Neuron (in vitro differentiated cells): ENCODE measurements at regions not wholly inside any gene's neighbourhood (a gene's known extent, or its start where the extent isn't known, plus 50 kb on each side); places are given as distances from the start of the nearest gene placed in this dataset.
"Not testable (repeated sequence)": the region's sequence is repeated elsewhere in the genome, so short reads cannot be mapped to it uniquely, and the experiment has no call there.

Experiments
- H2AFZ ChIP-seq: one replicate; pipeline ENCODE4 v1.6.1; 2013; ENCODE audit warnings: low read depth, mild to moderate bottlenecking, inconsistent platforms, low read length, moderate library complexity
- H3K27me3 ChIP-seq: one replicate; pipeline ENCODE4 v1.6.1; 2013; ENCODE audit warnings: low read length; ENCODE audit not compliant: insufficient read depth
- H3K36me3 ChIP-seq: one replicate; pipeline ENCODE4 v1.6.1; 2013; ENCODE audit warnings: low read length; ENCODE audit not compliant: insufficient read depth
- H3K4me1 ChIP-seq: one replicate; pipeline ENCODE4 v1.6.1; 2013; ENCODE audit warnings: low read length; ENCODE audit not compliant: insufficient read depth
- H3K4me3 ChIP-seq: 2 replicates; pipeline ENCODE4 v1.5.1; 2013; ENCODE audit warnings: mild to moderate bottlenecking, low read length, moderate library complexity
- H3K9me3 ChIP-seq: one replicate; pipeline ENCODE4 v1.6.1; 2013; ENCODE audit warnings: low read length

GRCh38 chr12:3417937-3418462 lies 73.0 kb upstream of the PRMT8 start:
- Histone ChIP-seq H3K4me3 (no peak overlapping the region), H3K27me3 (peaks cover 3% of the 10 kb centered on the region), H3K36me3 (no peaks in the 10 kb centered on the region), H3K9me3 (peaks cover 3% of the 10 kb centered on the region), H2AFZ (no peak overlapping the region), H3K4me1 (no peaks in the 10 kb centered on the region)

- Histone ChIP-seq H3K27me3 (peaks cover 3% of the 10 kb centered on the region), H2AFZ (no peak overlapping the region), H3K9me3 (peaks cover 3% of the 10 kb centered on the region), H3K36me3 (no peaks in the 10 kb centered on the region), H3K4me1 (no peaks in the 10 kb centered on the region), H3K4me3 (no peak overlapping the region)
These were observed 72.2 kb upstream of the PRMT8 start for GRCh38 chr12:3418609-3419390.

- Histone ChIP-seq H3K27me3 (peaks cover 3% of the 10 kb centered on the region), H3K9me3 (peaks cover 3% of the 10 kb centered on the region), H3K4me3 (no peak overlapping the region), H2AFZ (no peak overlapping the region), H3K4me1 (no peaks in the 10 kb centered on the region), H3K36me3 (no peaks in the 10 kb centered on the region)
These were observed 71.4 kb upstream of the PRMT8 start for GRCh38 chr12:3419558-3419957.

- Histone ChIP-seq H3K36me3 (no peaks in the 10 kb centered on the region), H3K4me1 (no peaks in the 10 kb centered on the region), H2AFZ (no peak overlapping the region), H3K27me3 (peaks cover 3% of the 10 kb centered on the region), H3K4me3 (no peak overlapping the region), H3K9me3 (no peaks in the 10 kb centered on the region)
These were observed 70.3 kb upstream of the PRMT8 start for GRCh38 chr12:3420693-3421092.

- Histone ChIP-seq H3K36me3 (no peaks in the 10 kb centered on the region), H3K4me1 (no peaks in the 10 kb centered on the region), H2AFZ (no peak overlapping the region), H3K27me3 (peaks cover 3% of the 10 kb centered on the region), H3K4me3 (no peak overlapping the region), H3K9me3 (no peaks in the 10 kb centered on the region)
These were observed 69.6 kb upstream of the PRMT8 start for GRCh38 chr12:3421191-3421978.

- H3K27me3 ChIP-seq, H3K4me1 ChIP-seq, H2AFZ ChIP-seq, H3K36me3 ChIP-seq, H3K4me3 ChIP-seq, H3K9me3 ChIP-seq: not testable (repeated sequence)
These were observed 66.2 kb upstream of the PRMT8 start for GRCh38 chr12:3424796-3425195.

- H2AFZ ChIP-seq = no peak overlapping the region
- H3K4me3 ChIP-seq = no peak overlapping the region
- no peaks in the 10 kb centered on the region for H3K4me1 ChIP-seq
- H3K36me3 ChIP-seq = no peaks in the 10 kb centered on the region
- no peaks in the 10 kb centered on the region for H3K27me3 ChIP-seq
- H3K9me3 ChIP-seq = no peaks in the 10 kb centered on the region
These were observed 63.0 kb upstream of the PRMT8 start for GRCh38 chr12:3427956-3428355.

- Histone ChIP-seq H3K36me3 (no peaks in the 10 kb centered on the region), H3K4me3 (no peak overlapping the region), H3K9me3 (no peaks in the 10 kb centered on the region), H2AFZ (no peak overlapping the region), H3K27me3 (no peaks in the 10 kb centered on the region), H3K4me1 (no peaks in the 10 kb centered on the region)
These were observed 62.4 kb upstream of the PRMT8 start for GRCh38 chr12:3428631-3429030.

GRCh38 chr12:3429523-3429922 lies 61.5 kb upstream of the PRMT8 start:
- not testable (repeated sequence) for H3K36me3 ChIP-seq, H3K4me1 ChIP-seq, H3K4me3 ChIP-seq, H3K9me3 ChIP-seq, H3K27me3 ChIP-seq, H2AFZ ChIP-seq

- Histone ChIP-seq H2AFZ (no peak overlapping the region), H3K36me3 (no peaks in the 10 kb centered on the region), H3K4me1 (no peaks in the 10 kb centered on the region), H3K27me3 (no peaks in the 10 kb centered on the region), H3K9me3 (no peaks in the 10 kb centered on the region), H3K4me3 (no peak overlapping the region)
These were observed 59.3 kb upstream of the PRMT8 start for GRCh38 chr12:3431686-3432085.

- Histone ChIP-seq H3K9me3 (no peaks in the 10 kb centered on the region), H3K4me1 (no peaks in the 10 kb centered on the region), H3K36me3 (no peaks in the 10 kb centered on the region), H3K27me3 (no peaks in the 10 kb centered on the region), H2AFZ (no peak overlapping the region), H3K4me3 (no peak overlapping the region)
These were observed 58.7 kb upstream of the PRMT8 start for GRCh38 chr12:3432176-3432742.

- no peaks in the 10 kb centered on the region for H3K9me3 ChIP-seq
- H2AFZ ChIP-seq = no peak overlapping the region
- H3K27me3 ChIP-seq = no peaks in the 10 kb centered on the region
- no peak overlapping the region for H3K4me3 ChIP-seq
- H3K4me1 ChIP-seq = no peaks in the 10 kb centered on the region
- H3K36me3 ChIP-seq = no peaks in the 10 kb centered on the region
These were observed 58.1 kb upstream of the PRMT8 start for GRCh38 chr12:3432868-3433267.

GRCh38 chr12:3436461-3437065 lies 54.4 kb upstream of the PRMT8 start:
- H2AFZ ChIP-seq = no peak overlapping the region
- no peaks in the 10 kb centered on the region for H3K36me3 ChIP-seq
- H3K4me1 ChIP-seq = no peaks in the 10 kb centered on the region
- H3K27me3 ChIP-seq = peaks cover 2% of the 10 kb centered on the region
- H3K4me3 ChIP-seq = no peak overlapping the region
- no peaks in the 10 kb centered on the region for H3K9me3 ChIP-seq
